Activated naive CD4-positive, alpha-beta T cell treated with anti-CD3 and anti-CD28 coated beads, Interleukin-2, amount 50 U/mL, for 16 hours (primary cell): ENCODE measurements at regions not wholly inside any gene's neighbourhood (a gene's known extent, or its start where the extent isn't known, plus 50 kb on each side); places are given as distances from the start of the nearest gene placed in this dataset.

ENCODE experiments used
- DNase-seq: peaks from one replicate; pipeline ENCODE4 v3.0.0-alpha.2; 2020

DNA sequence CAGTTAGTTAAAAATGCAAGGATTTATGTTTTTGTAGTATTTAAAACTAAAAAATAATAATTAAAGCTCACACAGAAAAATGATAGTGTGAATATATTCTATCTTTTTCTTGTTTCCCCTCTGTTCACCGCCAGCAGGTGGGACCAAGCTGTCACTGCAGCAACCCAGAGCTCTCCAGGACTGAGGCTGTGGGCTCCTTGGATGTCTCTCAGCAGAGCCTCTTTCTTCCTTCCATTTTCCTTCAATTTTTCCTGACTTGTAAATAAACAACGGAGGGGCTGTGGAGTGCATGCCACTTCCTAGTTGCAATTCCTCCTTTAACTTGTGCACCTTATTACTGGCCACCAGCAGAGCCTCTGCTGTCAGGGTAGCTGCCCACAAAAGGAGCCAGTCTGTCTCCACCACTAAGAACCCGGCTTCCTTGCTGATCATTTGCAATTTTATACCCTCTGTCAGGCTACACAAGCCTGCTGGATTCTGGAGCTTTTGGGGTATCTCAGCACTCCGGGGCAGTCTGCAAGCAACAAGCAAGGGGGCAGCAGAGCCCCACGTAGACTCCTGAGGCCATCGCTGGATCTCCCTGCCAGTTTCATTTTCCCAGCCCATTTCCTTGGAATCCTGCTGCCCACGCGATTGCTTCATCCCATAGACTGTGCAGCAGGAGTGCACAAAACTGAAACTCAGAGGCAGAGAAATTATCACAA lies 1467.4 kb downstream of the C4orf33 start:
- DNase-seq = no peak

DNA sequence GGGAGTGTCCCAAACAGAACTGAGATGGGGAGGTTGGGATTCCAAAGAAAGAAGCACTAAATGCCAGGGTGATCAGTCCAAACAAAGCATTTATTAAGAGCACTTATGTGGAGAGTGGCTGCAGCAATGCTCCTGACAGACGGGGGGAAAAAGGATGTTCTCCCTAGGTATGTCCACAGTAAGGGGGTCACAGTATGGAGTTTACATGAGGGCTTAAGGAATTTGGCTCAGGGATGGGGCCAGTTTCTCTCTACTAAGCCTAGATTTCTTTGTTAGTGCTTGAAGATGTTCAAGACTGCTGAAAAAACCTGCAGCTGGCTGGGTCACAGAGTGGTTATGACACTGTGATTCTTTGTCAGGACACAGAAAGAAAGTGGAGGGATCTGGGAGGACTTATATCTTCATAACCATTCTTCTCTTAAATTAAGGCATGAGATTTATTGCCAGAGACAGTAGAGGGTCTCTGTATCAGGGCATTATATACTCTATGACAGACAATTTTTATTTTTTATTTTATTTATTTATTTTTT lies 1468.0 kb downstream of the C4orf33 start:
- DNase-seq = no peak

DNA sequence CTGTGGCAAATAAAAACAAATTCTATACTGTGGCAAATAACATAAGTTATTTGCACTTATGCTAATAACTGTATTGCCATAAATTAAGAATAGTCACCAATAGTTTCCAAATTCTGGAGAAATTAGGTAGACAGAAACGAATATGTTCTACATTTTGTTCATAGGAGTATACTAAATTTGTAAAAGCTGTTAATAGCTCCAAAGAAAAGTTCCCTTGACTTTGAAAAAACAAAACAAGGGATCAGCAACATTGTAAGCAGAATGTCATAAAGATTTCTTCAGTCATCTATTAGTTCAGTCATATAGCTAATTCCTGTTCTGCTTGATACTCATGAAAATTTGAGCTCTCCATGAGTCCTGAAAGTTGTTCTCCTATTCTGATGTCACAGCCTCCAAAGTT lies 1472.8 kb downstream of the C4orf33 start:
- DNase-seq = no peak

DNA sequence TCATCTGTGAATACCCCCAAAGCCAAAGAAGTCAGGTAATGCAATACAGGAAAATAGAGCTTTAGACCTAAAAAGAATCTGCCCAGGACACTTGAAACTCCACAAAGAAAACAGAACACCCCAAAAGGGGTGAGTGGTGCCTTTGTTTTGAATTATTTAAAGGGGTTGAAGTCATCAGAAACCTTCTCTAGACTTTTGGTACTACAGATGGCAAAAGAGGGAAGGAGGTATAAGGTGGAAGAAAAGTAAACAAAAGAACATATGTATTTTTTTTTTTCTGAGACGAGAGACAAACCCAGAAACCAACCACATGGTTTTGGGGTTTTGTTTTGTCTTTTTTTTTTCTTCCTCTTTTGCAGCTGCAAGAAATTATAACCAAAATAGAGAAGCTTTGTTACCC lies 1477.8 kb downstream of the C4orf33 start:
- no peak for DNase-seq

DNA sequence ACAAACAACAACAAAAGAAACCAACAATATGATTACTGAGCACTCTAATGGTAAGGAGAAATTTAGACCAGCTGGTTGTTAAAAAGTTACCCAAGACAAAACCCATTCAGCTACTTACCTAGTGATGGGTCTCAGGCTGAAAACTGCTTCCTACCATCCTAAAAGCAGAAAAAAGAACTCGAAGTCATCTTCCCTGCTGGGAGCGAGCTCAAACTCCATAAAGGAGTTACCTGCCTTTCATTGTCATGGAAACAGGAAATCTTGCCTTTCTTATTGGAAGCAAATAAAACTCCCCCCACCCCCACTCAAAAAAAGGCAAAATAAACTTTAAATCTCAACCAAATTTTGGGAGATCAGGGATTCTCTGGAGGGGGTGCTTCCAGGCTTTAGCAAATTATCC lies 1478.3 kb downstream of the C4orf33 start:
- DNase-seq = no peak

DNA sequence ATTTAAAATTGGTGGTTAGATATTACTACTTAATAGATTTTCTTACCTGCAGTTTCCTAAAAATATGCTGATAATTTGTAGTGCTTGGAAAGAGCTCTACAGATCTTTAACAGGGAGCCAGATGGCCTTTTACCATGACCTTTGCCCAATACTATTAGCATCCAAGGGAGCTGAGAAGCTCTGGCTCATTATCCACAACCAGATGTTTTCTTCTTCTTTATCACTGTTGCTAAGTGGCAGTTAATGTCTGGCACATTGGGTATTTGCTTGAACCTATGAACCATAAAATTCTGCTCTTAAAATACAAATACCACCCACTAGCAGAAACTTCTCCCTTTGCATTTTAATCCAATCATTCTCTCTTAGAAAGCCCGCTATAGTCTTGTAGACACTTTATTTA lies 1480.3 kb downstream of the C4orf33 start:
- DNase-seq = no peak

DNA sequence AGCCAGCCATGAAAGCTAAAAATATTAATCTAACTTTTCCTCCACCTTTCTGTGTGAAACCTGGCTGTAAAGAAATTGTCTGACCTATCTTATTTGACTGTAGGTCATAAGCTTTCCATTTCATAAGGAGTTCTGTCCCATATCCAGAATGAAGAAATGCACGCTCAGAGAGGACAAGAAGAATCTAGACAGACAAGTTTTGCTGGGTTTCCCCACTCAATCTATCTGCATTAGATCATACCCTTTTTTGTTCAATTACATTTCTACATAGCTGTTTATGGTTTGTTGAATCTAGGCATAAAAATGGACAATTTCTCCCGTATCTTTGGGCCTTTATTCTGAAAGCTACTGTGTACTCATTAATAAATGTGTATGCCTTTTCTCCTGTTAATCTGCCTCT lies 1495.1 kb downstream of the C4orf33 start:
- DNase-seq = no peak

DNA sequence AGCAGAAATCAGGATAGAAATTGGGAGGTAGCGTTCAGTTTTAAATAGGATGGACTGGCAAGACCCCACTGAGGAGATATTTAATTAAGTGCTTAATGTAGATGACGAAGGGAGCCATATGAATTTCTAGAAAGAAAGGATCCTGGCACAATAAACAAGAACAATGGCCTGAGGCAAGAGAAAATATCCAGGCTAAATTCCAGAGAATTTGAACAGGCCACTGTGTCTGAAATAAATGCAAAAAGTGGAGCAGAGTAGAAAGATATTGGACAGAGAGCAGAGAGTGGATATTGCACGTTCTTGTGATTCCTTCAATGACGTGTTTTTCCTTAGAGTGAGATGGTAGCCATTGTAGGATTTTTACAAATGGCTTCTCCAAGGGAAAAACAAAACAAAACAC lies 1504.8 kb downstream of the C4orf33 start:
- DNase-seq = no peak

DNA sequence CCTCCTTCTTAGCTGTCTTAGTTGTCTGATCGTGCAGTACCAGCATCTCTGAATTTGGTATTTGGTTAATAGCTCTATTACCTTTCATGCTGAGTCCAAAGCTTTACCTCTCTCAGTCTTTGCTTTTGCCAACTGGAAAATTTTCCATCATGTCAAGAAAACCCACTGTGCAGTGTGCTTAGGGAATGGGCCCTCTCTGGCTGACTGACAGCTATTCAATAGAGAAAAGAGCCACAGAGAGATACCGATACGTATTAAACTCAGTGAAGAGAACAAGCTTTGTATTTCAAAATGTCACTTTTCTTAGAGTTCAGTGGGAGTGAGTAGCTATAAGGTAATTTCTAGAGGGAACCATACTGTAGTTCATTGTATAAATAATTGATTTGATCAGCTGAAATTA lies 1507.1 kb downstream of the C4orf33 start:
- no peak for DNase-seq

DNA sequence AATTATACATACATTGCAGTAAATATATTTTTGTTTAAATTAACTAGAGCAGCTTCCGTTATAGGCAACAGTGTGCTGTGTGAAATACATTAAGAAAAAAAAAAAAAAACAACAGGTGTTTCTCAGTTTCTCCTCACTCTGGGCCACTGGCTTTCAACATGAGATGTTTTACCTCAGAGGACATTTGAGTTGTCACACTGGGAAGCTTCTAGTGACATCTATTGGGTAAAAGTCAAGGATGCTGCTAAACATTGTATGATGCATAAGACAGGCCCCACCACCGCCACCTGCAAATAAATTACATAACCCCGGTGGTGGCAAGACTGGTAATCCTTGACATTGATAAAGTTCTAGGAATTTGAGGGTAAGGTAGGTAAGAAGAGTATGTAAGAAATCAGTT lies 1512.2 kb downstream of the C4orf33 start:
- no peak for DNase-seq

DNA sequence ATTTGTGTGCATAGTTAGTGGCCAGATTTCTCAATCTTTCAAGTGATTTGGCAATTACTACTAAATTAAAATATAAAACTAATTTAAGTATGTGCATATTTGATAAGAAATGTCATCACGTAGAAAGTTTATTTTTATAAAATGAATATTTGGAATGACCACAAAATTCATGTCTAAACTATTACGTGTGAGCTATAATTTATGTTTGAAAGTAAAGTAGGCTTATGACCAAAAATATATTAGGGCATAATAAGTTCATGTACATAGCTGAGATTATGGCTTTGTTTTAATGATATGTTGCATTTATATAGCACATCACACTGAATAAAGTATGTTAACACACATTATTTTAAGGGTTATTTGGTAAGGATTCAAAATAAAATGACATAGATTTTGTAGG lies 1532.6 kb downstream of the C4orf33 start:
- DNase-seq = no peak

DNA sequence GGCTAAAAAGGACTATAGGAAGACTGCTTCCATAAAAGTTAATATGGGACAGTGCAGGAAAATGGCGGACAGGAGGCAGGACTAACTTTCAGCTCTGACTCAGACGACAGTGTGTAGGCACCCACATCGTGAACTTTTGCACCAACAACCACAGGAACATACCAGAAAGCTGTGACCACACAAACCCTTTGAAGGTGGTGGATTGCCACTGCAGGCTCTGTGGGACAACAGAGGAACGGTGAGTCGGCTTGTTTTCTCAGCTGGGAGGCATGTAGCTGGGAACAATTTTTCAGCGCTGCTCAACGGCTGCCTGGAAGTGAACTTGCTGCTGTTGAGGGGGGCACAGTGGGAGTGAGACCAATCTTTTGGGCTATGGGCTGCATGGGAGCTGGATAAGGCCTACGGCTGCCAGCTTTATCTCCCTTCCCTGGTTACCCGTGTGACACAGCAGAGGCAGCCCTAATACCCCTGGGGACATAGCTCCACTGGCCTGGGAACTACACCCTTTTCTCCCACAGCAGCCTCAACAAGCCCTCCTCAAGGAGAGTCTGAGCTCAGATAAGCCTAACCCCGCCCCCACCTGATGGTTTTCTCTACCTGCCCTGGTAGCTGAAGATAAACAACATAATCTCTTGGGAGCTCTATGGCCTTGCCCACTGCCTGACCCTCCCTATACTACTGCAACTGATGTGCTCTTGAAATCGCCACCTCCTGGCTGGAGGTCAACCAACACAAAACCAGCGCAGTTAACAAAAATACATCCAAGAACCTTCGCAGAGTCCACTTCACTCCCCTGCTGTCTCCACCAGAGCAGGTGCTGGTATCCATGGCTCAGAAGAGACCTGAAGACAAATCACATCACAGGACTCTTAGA lies 1537.0 kb downstream of the C4orf33 start:
- no peak for DNase-seq

DNA sequence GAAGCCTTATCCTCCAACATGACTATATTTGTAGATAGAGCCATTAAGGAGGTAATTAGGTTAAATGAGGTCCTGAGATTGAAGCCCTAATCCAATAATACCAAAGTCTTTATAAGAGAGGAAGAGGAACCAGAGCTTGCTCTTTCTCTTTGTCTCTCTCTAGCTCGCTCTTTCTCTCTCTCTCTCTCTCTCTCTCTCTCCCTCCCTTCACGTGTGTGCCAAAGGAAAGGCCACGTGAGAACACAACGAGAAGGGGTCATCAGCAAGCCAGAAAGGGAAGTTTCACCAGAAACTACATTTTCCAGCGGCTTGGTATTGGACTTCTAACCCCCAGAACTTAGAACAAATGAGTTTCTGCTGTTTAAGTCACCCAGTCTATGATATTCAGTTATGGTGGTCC lies 1540.5 kb downstream of the C4orf33 start:
- DNase-seq = no peak

DNA sequence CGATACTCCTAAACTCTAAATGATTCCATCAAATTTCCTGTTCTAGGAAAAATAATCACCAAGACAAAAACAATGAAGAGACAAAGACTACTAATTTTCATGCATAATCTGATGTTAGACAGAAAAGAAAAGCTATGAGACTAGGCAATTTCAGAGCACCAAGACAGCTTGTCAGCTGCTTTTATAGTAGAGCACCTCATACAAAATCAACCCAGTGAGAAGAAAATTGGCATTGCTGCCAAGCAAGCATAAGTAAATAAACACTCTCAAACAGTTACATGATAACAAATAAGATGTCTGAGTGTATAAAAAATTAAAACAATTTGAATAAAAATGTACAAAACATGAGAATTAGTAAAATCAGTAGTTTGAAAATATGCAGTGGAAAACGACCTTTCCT lies 1544.6 kb downstream of the C4orf33 start:
- no peak for DNase-seq

DNA sequence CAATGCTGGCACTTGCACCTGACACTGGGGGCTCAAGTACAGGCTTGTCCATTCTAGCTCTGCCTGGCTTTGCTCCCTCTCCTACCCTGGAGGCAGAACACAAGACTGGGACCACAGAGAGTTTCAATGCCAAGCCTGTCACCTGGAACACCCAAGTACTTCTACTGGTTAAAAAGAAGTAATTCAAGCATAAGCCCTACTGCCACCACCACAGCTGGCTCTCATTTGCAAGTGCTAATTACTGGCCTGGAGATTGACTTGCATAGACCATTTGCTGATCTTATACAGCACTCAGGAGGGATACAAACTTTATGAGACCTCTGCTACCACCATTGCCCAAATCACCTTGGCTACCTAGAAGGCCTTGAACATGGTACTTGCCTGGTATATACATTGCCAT lies 1550.9 kb downstream of the C4orf33 start:
- DNase-seq = no peak

DNA sequence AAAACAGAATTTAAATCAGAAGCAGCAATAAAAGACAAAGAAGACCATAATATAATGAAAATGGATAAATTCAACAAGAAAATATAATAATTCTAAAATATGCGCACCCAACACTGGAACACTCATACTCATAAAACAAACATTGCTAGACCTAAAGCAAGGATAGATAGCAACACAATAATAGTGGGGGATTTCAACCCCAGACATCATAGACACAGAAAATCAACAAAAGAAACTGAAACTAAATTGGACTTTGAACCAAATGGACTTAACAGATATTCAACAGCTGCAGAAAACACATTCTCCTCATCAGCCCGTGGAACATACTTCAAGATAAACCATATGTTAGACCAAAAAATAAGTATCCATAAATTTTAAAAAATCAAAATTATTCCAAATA lies 1552.6 kb downstream of the C4orf33 start:
- DNase-seq = no peak

DNA sequence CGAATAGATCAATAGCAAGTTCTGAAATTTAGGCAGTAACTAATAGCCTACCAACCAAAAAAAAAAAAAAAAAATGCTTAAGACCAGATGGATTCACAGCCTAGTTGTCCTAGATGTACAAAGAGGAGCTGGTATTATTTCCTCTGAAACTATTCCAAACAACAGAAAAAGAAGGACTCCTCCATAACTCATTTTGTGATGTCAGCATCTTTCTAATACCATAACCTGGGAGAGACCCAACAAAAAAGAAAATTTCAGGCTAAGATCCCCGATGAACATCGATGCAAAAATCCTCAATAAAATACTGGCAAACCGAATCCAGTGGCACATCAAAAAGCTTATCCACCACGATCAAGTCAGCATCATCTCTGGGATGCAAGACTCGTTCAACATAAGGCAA lies 1557.9 kb downstream of the C4orf33 start:
- no peak for DNase-seq

DNA sequence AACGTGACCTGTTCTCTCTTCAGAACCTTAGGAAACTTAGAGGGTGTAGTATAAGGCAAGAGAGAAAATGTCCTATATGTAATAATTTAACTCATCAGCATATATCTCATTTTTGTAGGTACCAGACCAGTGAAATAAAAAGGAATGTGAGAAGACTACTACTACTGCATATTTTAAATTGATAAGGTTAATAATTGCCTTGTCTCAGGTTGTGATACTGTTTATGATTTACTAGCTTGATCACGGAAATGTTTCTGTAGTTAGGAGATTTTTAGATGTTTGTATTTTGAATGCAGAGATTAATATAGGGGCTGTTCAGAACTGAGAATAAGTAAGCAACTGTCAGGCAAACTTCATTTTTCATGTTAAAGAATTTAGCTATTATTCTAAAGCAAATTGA lies 1563.4 kb downstream of the C4orf33 start:
- DNase-seq = no peak

DNA sequence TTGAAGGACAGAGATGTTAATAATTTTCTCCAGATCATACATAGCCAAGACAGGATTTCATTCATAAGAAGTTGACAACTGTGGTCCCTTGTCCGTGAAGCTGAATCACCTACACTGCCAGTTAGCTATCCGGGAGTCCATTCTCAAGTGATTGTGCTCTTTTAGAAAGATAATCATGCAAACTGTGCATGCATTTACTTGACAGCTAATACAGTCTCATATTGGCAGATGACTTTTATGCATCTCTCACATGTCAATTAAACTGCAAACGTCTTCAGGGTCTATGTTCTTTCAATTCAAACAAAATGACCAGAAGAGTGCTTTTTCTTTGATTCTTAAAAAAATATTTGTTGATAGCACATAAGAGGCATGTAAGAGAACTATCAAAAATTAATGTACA lies 1572.9 kb downstream of the C4orf33 start:
- DNase-seq = no peak

DNA sequence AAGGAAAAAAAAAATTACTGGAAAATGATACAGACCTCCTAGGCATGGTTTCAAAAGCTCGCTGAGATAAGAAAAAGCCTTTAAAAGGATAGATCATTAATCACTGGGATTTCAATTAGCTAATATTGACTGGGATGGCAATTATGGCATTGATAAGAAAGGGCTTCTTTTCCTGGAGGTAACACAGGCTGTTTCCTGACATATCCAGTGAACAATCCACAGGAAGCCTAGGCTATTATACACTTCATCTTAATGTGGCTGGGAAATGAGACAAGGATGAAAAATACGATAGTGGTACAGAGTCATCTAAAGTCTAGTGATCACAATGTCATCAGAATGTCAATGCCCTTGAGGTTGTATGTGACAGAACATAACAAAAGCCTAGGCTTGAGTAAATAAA lies 1579.3 kb downstream of the C4orf33 start:
- DNase-seq = no peak

DNA sequence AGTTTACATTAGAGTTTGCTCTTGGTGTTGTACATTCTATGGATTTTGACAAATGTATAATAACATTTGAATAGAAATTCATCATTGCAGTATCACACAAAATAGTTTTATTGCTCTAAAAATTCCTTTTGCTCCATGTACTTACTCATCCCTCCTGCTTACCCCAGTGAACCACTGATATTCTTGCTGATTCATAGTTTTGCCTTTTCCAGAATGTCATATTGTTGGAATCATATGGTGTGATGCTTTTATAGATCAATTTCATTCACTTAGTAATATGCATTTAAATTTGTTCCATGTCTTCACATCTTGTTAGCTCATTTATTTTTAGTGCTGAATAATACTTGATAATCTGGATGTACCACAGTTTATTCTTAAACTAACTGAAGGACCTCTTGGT lies 1593.2 kb downstream of the C4orf33 start:
- DNase-seq = no peak

DNA sequence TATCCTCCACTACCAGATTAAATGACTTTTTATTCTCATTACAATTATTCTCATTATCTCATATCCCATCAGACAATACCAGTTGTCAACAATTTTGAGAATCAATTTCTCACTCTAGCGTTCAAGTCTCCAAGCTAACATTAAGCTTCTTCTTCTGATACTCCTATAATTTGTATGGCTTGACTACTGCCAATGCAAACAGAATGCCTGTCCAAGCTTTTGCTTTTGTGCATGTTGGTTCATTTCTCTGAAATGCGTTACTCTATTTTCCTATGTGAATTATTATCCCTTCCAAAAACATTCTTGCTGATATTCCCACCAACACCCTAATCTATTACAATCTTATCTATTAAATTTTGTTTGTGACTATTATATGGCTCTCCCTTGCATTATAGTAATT lies 1602.3 kb downstream of the C4orf33 start:
- no peak for DNase-seq

DNA sequence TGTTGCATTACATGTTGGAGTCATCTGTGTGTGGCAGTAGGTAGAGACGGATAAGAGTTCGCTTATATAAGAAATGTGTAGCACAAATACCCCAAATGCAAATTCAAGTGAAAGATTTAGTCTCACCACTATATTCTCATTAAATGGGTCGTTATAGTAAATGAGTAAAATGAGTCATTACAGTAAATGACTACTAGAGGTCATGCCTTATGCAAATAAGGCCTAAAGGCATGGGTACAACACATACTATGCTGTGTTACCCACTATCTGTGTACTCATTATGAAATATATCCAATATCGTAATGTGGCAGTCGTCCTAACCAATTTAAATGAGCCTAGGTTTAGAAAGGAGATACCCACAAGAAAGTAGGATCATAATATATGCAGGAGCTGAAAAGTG lies 1603.1 kb downstream of the C4orf33 start:
- DNase-seq = no peak

DNA sequence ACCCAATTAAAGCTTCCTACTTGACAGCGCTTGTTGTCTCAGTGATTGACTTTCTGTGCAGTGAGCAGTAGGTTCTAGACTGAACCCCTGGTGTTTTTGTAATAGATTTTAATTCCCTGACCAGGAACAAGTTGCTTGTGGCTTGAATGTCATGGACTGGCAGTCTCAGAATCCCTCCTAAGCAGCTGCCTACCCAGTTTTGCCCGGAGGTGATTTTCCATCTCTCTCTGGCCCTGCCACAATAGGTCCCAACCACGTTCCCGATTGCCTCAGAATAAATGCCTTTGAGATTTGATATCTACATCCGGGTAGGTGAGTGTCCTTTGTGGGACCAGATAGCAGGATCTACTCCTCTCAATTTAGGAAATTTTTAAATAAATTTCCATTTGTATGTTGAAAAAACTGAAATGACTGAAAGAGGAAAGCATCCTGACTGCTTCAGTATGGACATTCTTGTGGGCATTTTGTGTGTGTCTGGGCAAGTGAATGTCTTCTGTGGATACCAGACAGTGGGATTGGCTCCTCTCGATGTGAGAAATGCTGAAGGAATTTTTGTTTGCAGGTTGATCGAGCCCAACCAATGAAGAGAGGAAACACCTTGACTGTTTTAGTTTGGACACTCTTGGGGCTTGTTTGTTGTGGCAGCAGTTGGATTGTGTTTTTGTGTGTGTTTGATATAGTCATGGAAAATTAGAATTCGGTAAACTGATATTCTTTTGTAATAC lies 1607.4 kb downstream of the C4orf33 start:
- DNase-seq = no peak
